ENCODE measurements at regions not wholly inside any gene's neighbourhood (a gene's known extent, or its start where the extent isn't known, plus 50 kb on each side); places are given as distances from the start of the nearest gene placed in this dataset.

GRCh38 chr3:5305684-5305989 is 118.1 kb downstream of the EDEM1 start:
- TF ChIP-seq, protein P1, sequence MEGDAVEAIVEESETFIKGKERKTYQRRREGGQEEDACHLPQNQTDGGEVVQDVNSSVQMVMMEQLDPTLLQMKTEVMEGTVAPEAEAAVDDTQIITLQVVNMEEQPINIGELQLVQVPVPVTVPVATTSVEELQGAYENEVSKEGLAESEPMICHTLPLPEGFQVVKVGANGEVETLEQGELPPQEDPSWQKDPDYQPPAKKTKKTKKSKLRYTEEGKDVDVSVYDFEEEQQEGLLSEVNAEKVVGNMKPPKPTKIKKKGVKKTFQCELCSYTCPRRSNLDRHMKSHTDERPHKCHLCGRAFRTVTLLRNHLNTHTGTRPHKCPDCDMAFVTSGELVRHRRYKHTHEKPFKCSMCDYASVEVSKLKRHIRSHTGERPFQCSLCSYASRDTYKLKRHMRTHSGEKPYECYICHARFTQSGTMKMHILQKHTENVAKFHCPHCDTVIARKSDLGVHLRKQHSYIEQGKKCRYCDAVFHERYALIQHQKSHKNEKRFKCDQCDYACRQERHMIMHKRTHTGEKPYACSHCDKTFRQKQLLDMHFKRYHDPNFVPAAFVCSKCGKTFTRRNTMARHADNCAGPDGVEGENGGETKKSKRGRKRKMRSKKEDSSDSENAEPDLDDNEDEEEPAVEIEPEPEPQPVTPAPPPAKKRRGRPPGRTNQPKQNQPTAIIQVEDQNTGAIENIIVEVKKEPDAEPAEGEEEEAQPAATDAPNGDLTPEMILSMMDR (IDR thresholded peaks at IDR 0.05; ENCODE audit: control extremely low read depth, extremely low read depth, low read depth, missing control alignments), result no peak
- ChIA-PET POLR2A (no interaction called here), CTCF (interaction anchor here (0.8 to 1.4 kb wide), 2 partner anchors 11 to 78 kb away, joined by 3 read pairs; no protein-coding TSS in a partner anchor)
- no peak for DNase-seq (ENCODE audit: extremely low spot score)

DNA sequence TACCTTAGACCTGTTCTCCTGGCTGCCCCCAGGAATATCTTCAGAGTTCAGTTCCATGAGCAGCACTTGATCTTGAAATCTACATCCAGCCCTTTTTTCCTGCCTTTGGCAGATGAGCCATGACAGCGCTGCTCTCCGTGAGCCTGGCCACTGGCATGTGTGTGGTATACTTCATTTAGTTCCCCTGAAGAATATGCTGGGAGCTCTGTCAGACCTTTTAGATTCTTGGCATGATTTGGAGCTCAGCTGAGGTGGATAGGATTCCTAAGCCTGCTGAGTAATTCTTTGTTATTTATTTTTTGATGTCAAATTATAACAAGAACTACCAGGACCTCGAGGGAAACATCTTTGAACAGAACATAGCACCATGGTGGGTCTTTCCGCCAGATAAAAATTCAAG is 121.7 kb downstream of the EDEM1 start:
- TF ChIP-seq, protein P1 (IDR thresholded peaks at IDR 0.05; ENCODE audit: control extremely low read depth, extremely low read depth, low read depth, missing control alignments), result no peak
- ChIA-PET CTCF (no interaction called here), POLR2A (no interaction called here)
- no peak for DNase-seq (ENCODE audit: extremely low spot score)

DNA sequence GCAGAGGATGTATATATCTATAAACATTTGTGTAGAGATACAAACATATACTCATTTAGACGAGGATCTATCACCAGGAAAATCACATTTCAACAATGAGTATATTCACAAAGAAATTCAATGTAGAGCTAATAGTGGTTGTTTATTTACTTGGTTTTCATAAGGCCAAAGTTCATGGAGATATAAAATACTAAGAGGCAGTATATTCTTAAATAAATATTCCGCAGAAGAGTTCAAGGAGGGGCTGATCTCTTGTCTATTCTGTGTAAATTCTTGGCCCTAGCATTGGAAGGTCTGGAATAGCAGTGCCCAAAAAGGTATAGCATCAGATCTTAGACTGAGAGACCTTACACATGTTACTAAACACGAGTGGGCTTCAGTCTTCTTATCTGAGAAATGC is 122.1 kb downstream of the EDEM1 start:
- TF ChIP-seq, protein P1 (IDR thresholded peaks at IDR 0.05; ENCODE audit: control extremely low read depth, extremely low read depth, low read depth, missing control alignments), result no peak
- DNase-seq (ENCODE audit: extremely low spot score), result no peak
- ChIA-PET POLR2A (no interaction called here), CTCF (no interaction called here)

DNA sequence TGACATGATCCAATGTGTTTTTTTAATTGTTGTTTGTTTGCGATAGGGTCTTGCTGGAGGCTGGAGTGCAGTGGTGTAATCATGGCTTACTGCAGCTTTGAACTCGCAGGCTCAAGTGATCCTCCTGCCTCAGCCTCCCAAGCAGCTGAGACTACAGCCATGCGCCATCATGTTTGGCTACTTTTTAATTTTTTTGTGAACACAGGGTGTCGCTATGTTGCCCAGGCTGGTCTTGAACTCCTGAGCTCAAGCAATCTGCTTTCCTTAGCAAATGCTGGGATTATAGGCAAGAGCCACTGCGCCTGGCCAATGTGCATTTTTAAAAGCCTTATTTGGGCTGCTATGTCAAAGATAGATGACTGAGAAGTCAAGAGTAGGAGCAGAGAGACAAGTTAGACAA is 123.0 kb downstream of the EDEM1 start:
- ChIA-PET POLR2A (no interaction called here), CTCF (no interaction called here)
- TF ChIP-seq, protein P1 (IDR thresholded peaks at IDR 0.05; ENCODE audit: control extremely low read depth, extremely low read depth, low read depth, missing control alignments), result no peak
- DNase-seq (ENCODE audit: extremely low spot score), result no peak

- no peak for DNase-seq (ENCODE audit: extremely low spot score)
- TF ChIP-seq, protein P1 (IDR thresholded peaks at IDR 0.05; ENCODE audit: control extremely low read depth, extremely low read depth, low read depth, missing control alignments), result no peak
- ChIA-PET CTCF (no interaction called here), POLR2A (no interaction called here)
These were observed 124.8 kb downstream of the EDEM1 start for GRCh38 chr3:5312290-5312689.

GRCh38 chr3:5314897-5315296 is 127.4 kb downstream of the EDEM1 start:
- ChIA-PET POLR2A (no interaction called here), CTCF (no interaction called here)
- TF ChIP-seq, protein P1 (IDR thresholded peaks at IDR 0.05; ENCODE audit: control extremely low read depth, extremely low read depth, low read depth, missing control alignments), result no peak
- DNase-seq (ENCODE audit: extremely low spot score), result no peak

GRCh38 chr3:5317557-5317956 is 130.1 kb downstream of the EDEM1 start:
- ChIA-PET CTCF (no interaction called here), POLR2A (no interaction called here)
- TF ChIP-seq, protein P1 (IDR thresholded peaks at IDR 0.05; ENCODE audit: control extremely low read depth, extremely low read depth, low read depth, missing control alignments), result no peak
- DNase-seq (ENCODE audit: extremely low spot score), result no peak
